IPS DF 6.9 (cell line): ENCODE measurements at regions not wholly inside any gene's neighbourhood (a gene's known extent, or its start where the extent isn't known, plus 50 kb on each side); places are given as distances from the start of the nearest gene placed in this dataset.

Experiments used
- DNase-seq: peaks from one replicate; pipeline ENCODE4 v3.0.0-alpha.2; 2013; ENCODE audit warnings: low read depth, low spot score
- H3K27ac ChIP-seq: one replicate; pipeline ENCODE4 v1.5.1; 2013; ENCODE audit warnings: low read length, control low read depth
- H3K27me3 ChIP-seq: 2 replicates; pipeline ENCODE4 v1.6.1; 2013; ENCODE audit warnings: mild to moderate bottlenecking, low read length; ENCODE audit not compliant: control insufficient read depth, insufficient read depth
- H3K36me3 ChIP-seq: 2 replicates; pipeline ENCODE4 v1.6.1; 2013; ENCODE audit warnings: low read length; ENCODE audit not compliant: control insufficient read depth, insufficient read depth
- H3K4me1 ChIP-seq: 2 replicates; pipeline ENCODE4 v1.6.1; 2013; ENCODE audit warnings: low read length; ENCODE audit not compliant: control insufficient read depth, insufficient read depth
- H3K4me3 ChIP-seq: 2 replicates; pipeline ENCODE4 v1.5.1; 2013; ENCODE audit warnings: mild to moderate bottlenecking, low read length
- H3K9me3 ChIP-seq: 2 replicates; pipeline ENCODE4 v1.6.1; 2013; ENCODE audit warnings: low read length, inconsistent platforms; ENCODE audit not compliant: control insufficient read depth, insufficient read depth
- WGBS: extraction: QIAGEN DNeasy Blood & Tissue Kit; methylation state at CpG from one replicate; pipeline ENCODE4 v1.1.7; 2013; ENCODE audit warnings: mixed read lengths, missing lambda C conversion rate; ENCODE audit not compliant: insufficient read length, insufficient coverage; 5-methylcytosine and 5-hydroxymethylcytosine counted together

DNA sequence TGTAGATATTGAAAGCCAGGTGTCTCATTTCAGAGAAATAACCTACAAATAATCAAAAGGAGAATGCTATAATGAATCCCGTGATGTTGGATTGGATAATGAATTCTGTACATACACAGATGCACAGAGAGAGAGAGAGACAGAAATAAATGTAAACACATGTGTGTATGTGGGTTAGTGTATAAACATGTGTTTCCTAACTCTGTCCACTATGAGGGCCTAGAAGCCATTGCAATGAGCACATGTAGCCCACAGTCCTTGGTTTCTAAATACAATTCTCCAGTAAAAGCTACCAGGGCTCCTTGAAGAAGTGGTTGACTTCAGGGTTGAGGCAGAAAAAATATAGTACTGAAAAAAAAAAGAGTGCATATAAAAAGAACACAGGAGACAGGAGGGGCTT is 109.5 kb downstream of the INHBB start:
- H3K36me3 ChIP-seq, result no peaks in the 10 kb centered on the region
- no peaks in the 10 kb centered on the region for H3K4me1 ChIP-seq
- no CpG with 5 or more reads among the region's 1 CpG for WGBS
- H3K27ac ChIP-seq, result no peak overlapping the region
- no peaks in the 10 kb centered on the region for H3K9me3 ChIP-seq
- H3K4me3 ChIP-seq, result no peak overlapping the region
- no peak for DNase-seq
- no peaks in the 10 kb centered on the region; the same call in 1 of the 2 replicates for H3K27me3 ChIP-seq

- Histone ChIP-seq H3K36me3 (no peaks in the 10 kb centered on the region), H3K27me3 (peaks cover 7% of the 10 kb centered on the region; the same call in 1 of the 2 replicates), H3K4me3 (no peak overlapping the region), H3K27ac (no peak overlapping the region), H3K4me1 (no peaks in the 10 kb centered on the region), H3K9me3 (no peaks in the 10 kb centered on the region)
- DNase-seq, result no peak
- WGBS, result no CpG with 5 or more reads among the region's 1 CpG
Measured at GRCh38 chr2:120456867-120457266, 110.9 kb downstream of the INHBB start.

GRCh38 chr2:120460511-120460910 is 114.6 kb downstream of the INHBB start:
- Histone ChIP-seq H3K4me1 (no peaks in the 10 kb centered on the region), H3K4me3 (no peak overlapping the region), H3K36me3 (no peaks in the 10 kb centered on the region), H3K27ac (no peak overlapping the region), H3K9me3 (no peaks in the 10 kb centered on the region), H3K27me3 (peaks cover 44% of the 10 kb centered on the region)
- WGBS, result no CpG with 5 or more reads among the region's 8 CpGs
- no peak for DNase-seq

DNA sequence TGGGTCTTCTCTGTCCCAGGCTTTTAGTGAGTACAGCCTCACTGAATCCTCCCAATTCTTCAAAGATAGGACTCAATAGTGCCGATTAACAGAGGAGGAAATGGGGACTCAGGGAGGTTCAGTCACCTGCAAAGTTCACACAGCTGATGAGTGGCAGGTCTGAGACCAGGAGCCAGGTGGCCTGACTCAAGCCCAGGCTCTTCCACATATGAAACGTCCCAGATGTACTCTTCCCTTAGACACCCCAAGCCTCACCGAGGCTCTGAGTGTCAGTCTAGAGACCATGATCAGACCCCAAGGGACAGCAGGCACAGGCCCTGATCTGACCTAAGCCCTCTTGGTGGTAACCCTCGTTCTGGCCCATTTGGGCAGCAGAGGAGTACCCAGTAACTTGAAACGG is 115.2 kb downstream of the INHBB start:
- Histone ChIP-seq H3K9me3 (no peaks in the 10 kb centered on the region), H3K27ac (no peak overlapping the region), H3K27me3 (peaks cover 47% of the 10 kb centered on the region), H3K36me3 (no peaks in the 10 kb centered on the region), H3K4me3 (no peak overlapping the region), H3K4me1 (peaks cover 3% of the 10 kb centered on the region; the same call in 1 of the 2 replicates)
- DNase-seq, result no peak
- no CpG with 5 or more reads among the region's 5 CpGs for WGBS

DNA sequence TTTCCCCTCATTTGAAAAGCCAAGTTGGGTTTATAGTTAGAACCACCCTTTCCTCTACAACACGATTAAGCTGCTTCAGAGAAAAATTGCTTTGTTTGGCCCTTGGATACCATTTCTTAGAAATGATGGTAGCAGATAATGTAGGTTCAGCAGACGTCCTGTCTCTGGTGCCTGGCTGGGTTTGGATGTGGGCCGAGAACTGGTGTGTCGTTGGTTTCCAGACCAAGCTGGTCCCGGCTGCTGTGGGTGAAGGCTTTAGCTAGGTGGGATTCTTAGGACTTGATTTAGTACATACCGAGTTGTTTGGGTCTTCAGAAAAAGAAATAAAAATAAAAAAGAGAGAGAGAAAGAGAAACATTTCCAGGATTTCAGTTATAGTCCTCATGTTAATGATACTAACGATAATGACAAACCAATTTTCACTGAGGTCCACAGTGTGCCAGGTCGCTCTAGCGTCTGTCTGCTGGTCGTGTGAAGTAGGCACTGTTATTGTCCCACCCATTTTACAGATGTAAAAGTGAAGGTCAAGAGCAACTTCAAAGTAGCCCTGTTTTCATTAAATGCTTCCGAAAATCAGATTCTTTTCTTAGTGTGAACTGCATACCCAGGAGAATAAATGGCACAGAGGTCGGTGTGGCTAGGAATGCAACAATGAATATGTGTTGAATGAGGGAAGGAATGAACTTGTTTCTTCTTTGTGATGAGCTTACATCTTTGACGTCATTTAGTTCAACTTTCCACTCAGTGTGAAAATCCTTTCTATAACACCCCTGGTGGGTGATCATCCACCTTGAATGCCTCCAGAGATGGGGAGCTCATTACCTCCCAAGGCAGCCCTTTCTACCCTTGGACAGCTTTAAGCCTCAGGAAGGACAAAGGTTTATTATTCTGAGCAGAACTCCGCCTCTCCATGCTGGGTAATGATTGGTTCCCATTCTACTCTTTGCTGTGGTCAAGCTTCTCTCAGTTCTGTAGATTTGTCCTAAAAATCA is 115.9 kb downstream of the INHBB start:
- Histone ChIP-seq H3K36me3 (no peaks in the 10 kb centered on the region), H3K27ac (no peak overlapping the region), H3K4me3 (no peak overlapping the region), H3K27me3 (peaks cover 50% of the 10 kb centered on the region), H3K4me1 (peaks cover 5% of the 10 kb centered on the region; the same call in 1 of the 2 replicates), H3K9me3 (no peaks in the 10 kb centered on the region)
- no peak for DNase-seq
- WGBS, result no CpG with 5 or more reads among the region's 14 CpGs

DNA sequence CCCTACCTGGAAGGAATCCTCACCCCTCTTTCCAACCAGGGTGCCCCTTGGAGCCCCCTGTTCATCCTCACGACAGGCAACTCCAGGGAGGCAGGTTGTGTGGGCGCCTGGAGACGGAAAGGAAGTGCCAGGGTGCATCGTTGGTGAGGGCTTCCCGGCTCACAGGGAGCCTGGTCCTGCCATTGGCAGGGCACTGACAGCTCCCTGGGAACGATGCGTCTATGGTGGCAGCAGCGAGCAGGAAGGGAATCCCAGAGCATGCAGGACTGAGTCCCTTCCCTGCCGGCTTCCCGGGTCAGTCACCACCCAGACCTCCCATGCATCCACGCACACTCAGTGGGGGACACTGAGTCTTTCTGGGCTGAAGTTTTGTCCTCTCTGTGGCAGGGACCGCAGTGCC is 117.6 kb downstream of the INHBB start:
- no CpG with 5 or more reads among the region's 12 CpGs for WGBS
- DNase-seq, result no peak
- Histone ChIP-seq H3K4me1 (peaks cover 5% of the 10 kb centered on the region; the same call in 1 of the 2 replicates), H3K9me3 (no peaks in the 10 kb centered on the region), H3K27me3 (peaks cover 64% of the 10 kb centered on the region), H3K4me3 (no peak overlapping the region), H3K36me3 (no peaks in the 10 kb centered on the region), H3K27ac (no peak overlapping the region)

- Histone ChIP-seq H3K4me1 (peaks cover 5% of the 10 kb centered on the region; the same call in 1 of the 2 replicates), H3K27ac (no peak overlapping the region)
- no CpG with 5 or more reads among the region's 1 CpG for WGBS
Measured at GRCh38 chr2:120463996-120464395, 118.1 kb downstream of the INHBB start.

DNA sequence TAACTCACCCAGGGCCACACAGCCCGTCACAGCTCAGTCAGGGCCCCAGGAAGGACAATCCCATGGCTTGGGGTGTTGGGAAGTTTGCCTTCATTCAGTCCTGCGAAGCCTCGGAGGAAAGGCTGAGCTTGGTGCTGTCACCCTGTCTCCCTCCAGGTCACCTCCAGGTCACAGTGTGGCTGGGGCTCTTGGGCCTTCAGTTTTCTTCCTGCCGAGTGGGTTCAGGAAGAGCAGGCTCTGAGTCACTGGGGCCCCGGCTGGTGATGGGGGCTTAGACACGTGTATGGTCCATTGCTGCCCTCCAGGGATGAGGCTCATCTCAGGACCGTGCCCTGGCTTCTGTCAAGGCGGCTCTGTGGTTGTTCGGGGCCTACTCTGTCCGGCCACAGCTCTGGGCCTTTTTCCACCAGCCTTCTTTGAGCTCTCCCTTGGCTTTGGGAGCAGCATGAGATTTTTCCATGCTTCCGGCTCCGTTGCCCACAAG is 118.6 kb downstream of the INHBB start:
- no CpG with 5 or more reads among the region's 12 CpGs for WGBS
- DNase-seq, result no peak

More at GRCh38 chr2:120463996-120464395, 118.1 kb downstream of the INHBB start:
- H3K4me3 ChIP-seq, result no peak overlapping the region
- no peaks in the 10 kb centered on the region for H3K9me3 ChIP-seq
- H3K36me3 ChIP-seq, result no peaks in the 10 kb centered on the region
- no peak for DNase-seq
- H3K27me3 ChIP-seq, result peaks cover 67% of the 10 kb centered on the region

GRCh38 chr2:120465012-120465700 is 119.2 kb downstream of the INHBB start:
- no CpG with 5 or more reads among the region's 11 CpGs for WGBS
- no peak for DNase-seq
- H3K9me3 ChIP-seq, result no peaks in the 10 kb centered on the region
- H3K36me3 ChIP-seq, result no peaks in the 10 kb centered on the region
- peaks cover 73% of the 10 kb centered on the region for H3K27me3 ChIP-seq
- H3K27ac ChIP-seq, result no peak overlapping the region
- H3K4me1 ChIP-seq, result peaks cover 5% of the 10 kb centered on the region
- H3K4me3 ChIP-seq, result no peak overlapping the region

More for the DNA sequence above, 118.6 kb downstream of the INHBB start:
- Histone ChIP-seq H3K36me3 (no peaks in the 10 kb centered on the region), H3K9me3 (no peaks in the 10 kb centered on the region), H3K27ac (no peak overlapping the region), H3K4me1 (peaks cover 5% of the 10 kb centered on the region; the same call in 1 of the 2 replicates), H3K27me3 (peaks cover 68% of the 10 kb centered on the region), H3K4me3 (no peak overlapping the region)

DNA sequence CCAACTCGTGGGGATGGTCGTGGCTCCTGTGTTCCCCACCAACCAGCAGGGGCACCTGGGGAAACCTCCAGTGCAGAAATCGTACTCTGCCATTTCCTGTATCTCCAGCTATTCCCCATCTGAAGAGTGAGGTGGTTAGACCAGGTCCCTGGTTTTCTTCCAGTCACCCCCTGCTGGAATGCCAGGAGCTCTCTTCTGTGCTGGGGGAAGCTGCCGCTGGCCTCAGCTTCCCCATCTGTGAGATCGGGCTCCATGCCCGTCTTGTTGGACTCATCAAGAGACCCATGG is 119.7 kb downstream of the INHBB start:
- no CpG with 5 or more reads among the region's 6 CpGs for WGBS
- H3K27me3 ChIP-seq, result peaks cover 77% of the 10 kb centered on the region
- DNase-seq, result no peak
- no peaks in the 10 kb centered on the region for H3K36me3 ChIP-seq
- H3K9me3 ChIP-seq, result no peaks in the 10 kb centered on the region
- no peak overlapping the region for H3K27ac ChIP-seq
- H3K4me3 ChIP-seq, result no peak overlapping the region
- peaks cover 5% of the 10 kb centered on the region for H3K4me1 ChIP-seq
